ENCODE measurements at regions not wholly inside any gene's neighbourhood (a gene's known extent, or its start where the extent isn't known, plus 50 kb on each side); places are given as distances from the start of the nearest gene placed in this dataset.
"Not testable (repeated sequence)": the region's sequence is repeated elsewhere in the genome, so short reads cannot be mapped to it uniquely, and the experiment has no call there.

DNA sequence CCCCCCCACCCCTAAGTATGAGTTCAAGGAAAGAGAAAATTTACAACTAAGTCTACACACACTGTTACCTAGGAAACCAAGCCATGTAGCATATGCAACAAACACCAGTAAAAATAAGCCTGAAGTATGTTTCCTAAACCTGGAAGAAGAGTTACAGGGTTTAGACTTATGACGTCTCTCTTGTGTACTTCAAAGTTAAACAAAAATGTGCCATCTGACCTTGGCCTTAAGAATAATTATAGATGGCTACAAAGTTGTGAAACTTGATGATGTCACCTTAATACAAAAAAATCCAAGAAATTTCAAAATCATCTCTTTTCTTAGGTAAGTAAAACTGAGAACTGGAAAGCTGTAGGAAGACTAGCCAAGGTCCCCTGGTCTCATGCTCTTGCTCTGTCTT, 297.6 kb upstream of the NRXN1 start:
- no peak for DNase-seq (ENCODE audit: low read depth)

DNA sequence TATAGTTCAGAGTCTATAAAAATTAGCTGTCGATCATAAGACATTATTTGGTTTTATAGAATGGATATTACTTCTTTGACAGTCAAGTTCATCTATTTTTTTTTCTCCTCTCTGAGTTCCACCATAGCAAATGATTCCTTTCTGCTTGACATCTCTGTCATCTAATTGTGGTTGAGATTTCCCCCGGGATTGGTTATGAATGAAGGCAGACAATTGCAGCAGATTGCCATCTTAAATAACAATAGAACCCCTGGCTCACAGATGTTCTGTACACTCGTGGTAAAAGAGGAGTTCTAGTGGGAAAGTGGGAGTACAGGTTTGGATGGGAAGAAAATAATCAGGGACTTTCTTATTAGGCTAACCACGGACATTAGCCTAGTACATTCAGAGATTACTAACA, 292.1 kb upstream of the NRXN1 start:
- no peak for DNase-seq (ENCODE audit: low read depth)

DNA sequence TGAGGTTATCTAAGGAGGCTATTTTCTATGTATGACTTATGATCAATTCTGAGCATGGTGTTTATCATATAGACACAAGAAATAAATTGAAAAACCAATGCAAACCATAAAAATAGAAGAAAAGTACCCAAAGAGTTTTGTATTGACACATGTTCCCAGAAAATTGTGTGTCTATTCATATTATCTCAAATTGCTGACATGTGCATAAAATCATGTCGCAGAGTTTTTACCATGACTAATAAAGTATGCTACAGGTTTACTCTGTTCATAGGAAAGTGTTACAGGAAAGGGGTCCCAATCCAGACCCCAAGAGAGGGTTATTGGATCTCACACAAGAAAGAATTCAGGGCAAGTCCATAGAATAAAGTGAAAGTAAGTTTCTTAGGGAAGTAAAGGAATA, 290.7 kb upstream of the NRXN1 start:
- DNase-seq (ENCODE audit: low read depth), result no peak

DNA sequence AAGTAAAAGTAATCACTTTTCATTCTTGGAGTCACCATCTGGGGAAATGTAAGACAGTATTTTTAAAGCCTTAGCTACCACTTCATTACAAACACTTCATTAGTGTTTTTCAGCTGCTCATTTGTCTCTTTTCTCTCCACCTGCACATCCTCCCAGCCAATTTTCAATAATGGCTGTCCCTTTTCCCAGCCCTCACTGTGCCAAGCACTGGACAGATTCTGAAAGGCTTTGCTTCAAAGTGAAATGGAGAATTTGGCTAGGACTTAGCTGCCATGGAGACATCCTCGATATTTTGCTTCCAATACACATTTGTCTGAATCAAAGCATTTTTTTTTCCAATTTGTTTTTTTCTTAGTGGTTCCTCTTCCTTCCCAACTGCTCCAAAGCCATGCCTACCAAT, 272.4 kb upstream of the NRXN1 start:
- no peak for DNase-seq (ENCODE audit: low read depth)

DNA sequence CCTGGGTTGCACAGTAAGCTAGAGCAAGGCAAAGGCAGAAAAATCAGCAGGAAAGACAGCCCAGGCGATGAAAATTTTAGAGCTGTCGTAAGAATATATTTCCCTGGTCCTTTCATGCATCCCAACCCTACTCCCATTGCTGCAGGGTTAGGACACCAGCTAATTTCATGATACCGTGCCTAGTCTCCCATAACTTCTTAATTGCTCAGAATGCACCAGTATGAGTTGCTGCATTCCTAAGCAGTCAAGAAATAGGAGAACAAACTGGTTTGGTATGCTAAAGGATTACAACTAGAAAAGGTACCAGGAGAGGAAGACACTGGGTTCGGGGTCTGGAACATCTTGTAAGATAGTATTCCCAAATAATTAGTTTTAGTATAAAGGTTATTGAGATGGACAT, 269.4 kb upstream of the NRXN1 start:
- no peak for DNase-seq (ENCODE audit: low read depth)

DNA sequence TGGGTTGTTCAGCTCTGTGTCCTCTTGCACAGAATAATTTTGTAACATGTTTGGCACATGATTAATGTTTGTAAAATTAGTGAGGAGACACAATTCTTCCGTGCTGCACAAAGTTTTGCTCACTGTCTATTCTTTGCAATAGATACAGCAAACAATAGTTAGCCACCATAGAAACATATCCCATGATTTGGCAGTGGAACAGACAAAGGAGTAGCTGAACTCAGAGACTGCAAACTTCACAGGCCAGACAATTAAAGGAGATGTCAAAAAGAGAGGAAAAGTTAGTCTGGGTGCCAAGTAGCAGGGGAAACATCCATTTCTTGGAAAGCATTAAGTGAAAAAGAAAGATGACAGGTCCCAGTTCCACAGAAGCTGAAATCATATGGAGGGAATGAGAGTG, 267.4 kb upstream of the NRXN1 start:
- DNase-seq (ENCODE audit: low read depth), result no peak

- DNase-seq (ENCODE audit: low read depth), result no peak
Observed at GRCh38 chr2:51297488-51297887, 265.6 kb upstream of the NRXN1 start.

GRCh38 chr2:51293566-51294200, 261.8 kb upstream of the NRXN1 start:
- no peak for DNase-seq (ENCODE audit: low read depth)

DNA sequence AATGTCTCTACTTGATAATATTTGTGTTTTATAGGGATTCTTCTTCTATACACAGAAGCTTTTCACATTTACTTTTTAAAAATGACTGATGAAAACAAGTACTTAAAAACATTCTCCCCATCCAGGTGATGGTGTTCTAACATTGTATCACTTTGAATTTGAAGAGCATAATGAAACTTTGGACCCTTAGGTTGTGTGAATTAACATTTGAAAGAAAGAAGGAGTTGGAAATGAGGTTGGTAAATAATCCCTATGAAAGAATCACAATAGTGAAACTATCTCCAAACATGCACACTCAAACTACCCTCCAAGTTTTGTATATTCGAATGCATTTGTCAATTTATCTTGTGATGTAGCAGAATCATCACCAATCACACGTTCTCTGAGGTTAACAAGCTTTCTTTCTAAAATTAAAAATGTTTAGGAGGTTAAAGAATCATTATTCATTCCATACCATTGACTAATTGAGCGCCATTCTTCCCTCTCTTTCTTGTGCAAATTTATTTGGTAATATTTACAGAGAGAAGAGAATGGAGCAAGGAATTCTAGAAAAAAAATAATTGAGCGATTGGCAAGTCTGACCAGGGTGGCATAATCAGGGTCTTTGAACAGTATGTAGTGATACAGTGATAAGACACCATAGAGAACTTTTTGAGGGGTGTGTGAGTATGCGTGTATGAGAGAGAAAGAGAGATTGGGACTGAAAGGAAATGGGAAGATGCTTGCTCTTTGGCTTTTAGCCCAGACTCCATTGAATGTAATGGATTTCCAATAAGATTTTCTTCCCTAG, 260.0 kb upstream of the NRXN1 start:
- no peak for DNase-seq (ENCODE audit: low read depth)

DNA sequence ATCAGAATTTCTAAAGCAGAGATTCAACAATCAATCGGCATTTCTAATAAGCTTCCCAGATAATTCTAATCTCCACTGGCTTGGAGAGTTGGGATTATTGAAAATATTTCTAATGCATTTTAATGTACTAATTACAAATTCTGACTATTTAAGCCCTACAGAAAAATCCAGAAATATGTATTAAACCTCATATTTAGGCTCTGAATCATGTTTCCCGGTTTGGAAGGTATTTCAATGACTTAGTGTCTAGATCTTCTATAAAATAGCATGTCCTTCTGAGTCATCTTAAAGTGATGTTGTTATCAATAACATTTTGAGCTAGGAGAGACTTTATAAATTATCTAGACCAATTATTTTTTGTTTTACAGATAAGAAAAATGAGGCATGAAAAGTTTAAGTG, 258.8 kb upstream of the NRXN1 start:
- DNase-seq (ENCODE audit: low read depth), result no peak

GRCh38 chr2:51289045-51289444, 257.1 kb upstream of the NRXN1 start:
- DNase-seq (ENCODE audit: low read depth), result no peak

DNA sequence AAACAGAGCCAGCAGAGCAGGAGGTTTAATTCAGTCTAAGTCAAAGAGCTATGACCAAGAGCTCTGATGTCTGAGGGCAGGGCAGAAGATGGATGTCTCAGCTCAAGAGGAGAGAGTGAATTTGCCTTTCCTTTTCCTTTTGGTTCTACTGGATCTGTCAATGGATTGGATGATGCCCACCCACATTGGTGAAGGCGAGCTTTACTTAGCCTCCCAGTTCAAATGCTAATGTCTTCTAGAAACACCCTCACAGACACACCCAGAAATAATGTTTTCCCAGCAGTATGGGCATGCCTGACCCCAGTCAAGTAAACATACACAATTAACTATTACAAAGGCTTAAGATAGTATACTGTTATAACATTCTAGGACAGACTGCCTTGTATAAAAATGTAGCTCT, 236.3 kb upstream of the NRXN1 start:
- DNase-seq (ENCODE audit: low read depth), result no peak

DNA sequence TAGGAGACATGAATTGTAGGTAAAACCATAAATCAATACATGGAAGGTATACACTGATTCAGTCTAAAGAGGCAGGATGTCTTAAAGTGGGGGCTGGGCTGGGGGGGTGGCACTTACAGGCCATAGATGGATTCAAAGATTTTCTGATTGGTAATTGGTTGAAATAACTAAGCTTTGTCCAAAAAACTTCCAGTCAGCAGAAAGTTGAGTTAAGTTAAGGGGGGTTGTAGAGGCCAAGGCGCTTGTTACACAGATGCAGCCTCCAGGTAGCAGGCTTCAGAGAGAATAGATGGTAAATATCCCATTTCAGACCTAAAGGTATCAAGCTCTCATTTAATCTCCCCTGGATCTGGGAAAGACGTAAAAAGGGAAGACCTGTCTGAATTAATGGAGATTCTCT, 233.6 kb upstream of the NRXN1 start:
- no peak for DNase-seq (ENCODE audit: low read depth)

DNA sequence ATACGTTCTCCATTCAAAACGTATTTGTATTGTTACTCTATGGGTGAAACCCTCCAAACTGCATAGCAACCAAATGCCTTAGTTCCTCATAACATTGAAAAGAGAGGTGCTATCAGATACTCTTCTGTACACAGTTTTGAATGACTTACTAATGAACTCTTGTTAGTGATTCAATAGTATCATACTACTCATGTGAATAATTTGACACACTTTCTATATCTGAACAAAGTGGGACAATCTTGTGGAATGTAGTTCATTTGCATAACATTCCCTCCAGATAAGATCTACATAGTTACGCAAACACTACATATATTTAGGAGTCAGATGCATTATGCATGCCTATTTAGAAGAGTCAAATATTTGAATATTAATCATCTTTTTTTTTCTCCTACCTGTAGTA, 232.0 kb upstream of the NRXN1 start:
- no peak for DNase-seq (ENCODE audit: low read depth)

GRCh38 chr2:51263101-51263500, 231.2 kb upstream of the NRXN1 start:
- DNase-seq (ENCODE audit: low read depth), result not testable (repeated sequence)

DNA sequence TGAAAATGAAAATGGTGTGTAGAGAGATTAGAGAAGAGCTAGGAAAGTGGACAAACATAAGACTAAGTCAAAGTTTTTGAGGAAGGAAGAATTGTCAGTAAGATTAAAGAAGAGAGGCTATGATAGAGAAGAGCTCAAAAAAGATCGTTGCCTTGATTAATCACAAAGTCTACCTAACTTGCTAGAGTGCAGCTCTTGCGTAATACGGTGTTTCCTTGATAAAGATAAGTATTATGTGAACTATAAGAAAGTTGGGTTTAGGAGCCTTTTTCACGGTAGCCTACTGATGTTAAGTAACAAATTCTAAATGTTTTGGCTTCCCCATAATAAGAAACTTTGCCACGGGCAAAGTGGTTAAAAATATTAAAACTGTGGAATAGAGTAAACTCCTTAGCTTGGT, 226.4 kb upstream of the NRXN1 start:
- no peak for DNase-seq (ENCODE audit: low read depth)

GRCh38 chr2:51256736-51257135, 224.8 kb upstream of the NRXN1 start:
- no peak for DNase-seq (ENCODE audit: low read depth)

GRCh38 chr2:51251356-51251755, 219.4 kb upstream of the NRXN1 start:
- no peak for DNase-seq (ENCODE audit: low read depth)

DNA sequence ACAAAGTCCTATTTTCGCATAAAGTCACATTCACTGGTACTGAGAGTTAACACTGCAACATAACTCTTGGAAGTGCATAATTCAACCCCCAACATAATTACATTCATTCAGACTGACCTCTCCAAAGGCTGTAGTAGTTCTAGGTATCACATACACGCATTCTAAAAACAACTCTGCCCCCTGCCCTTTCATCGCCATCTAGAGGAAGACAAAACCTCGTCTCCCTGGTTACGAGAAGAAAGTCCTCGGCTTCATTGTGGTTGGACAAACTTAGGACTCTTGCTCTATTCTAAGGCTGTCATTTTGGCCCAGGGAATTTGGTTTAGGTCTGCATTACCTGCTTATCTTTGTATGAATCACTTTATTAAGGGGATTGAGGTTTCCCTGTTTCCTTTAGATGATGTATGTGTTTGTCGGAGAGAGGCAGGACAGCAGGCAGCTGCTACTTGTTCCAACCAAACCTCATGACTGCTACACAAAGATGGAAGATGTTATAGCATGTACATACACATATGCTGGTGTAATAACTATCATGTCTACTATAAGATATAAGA, 215.4 kb upstream of the NRXN1 start:
- no peak for DNase-seq (ENCODE audit: low read depth)

DNA sequence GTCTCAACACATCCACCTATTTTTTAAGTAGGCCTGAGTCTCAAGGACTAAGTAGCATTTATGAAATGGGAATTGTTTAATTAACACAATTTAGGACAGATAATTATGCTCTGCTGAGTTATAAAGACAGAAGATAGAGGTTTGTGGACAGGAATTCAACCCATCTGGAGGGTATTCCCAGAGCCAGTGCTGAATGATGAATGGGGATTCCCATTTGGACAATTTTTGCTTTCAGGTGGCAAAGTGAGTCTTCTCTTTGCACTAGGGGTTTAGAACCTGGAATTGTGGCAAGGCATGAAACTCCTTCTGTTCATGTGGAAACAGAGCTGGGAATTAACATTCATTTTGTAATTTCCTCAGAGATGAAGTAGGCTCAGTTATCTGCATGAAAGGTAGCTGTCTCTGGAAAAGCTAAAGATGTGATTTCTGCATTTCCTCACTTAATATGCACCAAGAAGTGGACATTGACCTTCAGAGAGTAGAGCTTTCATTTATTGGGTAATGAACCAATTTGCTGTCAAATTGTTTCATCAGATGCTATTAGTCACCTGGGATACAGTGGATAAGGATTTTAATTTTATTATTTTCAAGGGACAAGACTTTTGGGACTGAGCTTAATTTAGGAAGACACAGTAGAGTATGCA, 212.1 kb upstream of the NRXN1 start:
- no peak for DNase-seq (ENCODE audit: low read depth)

- no peak for DNase-seq (ENCODE audit: low read depth)
Observed at GRCh38 chr2:51237626-51238271, 205.8 kb upstream of the NRXN1 start.

DNA sequence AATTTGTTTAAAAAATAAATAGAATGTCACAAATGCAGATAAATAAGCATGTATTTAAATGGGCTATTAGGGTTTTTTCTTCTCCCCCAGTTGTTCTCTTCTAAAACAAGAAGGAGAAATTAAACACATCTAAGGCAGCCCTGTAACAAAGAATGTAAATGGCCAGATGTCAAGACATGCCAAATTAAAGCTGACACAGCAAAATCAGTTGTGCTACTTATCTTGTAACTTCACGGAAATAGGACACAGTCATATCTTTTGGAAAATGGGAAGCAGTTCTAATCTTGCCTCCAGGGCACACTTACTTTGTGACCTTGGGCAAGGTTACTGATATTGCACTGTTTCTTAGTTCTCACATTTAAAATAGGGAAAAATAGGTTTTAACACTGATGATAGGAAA, 200.1 kb upstream of the NRXN1 start:
- no peak for DNase-seq (ENCODE audit: low read depth)

DNA sequence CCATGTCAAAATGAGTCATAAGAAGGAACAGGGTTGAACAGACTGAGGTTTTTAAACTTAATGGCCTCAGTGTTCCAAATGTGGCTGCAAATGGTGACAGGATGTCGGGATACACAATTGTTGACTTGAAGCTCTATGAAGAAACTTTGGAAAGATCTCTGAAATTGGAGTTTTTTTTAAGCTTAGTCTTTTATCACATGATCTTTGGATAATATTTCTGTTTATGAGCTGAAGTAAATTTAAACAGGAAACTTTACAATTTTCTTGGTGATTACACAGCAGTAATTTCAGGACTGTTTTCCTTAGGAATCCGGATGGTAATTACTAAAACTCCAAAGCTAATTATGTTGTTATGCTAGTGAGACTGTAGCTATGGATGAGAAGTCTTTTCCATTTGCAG, 199.1 kb upstream of the NRXN1 start:
- no peak for DNase-seq (ENCODE audit: low read depth)

Data from ELR (cell line).